NT2/D1 (cell line): ENCODE measurements at regions not wholly inside any gene's neighbourhood (a gene's known extent, or its start where the extent isn't known, plus 50 kb on each side); places are given as distances from the start of the nearest gene placed in this dataset.

Source experiments
- DNase-seq: peaks from one replicate; pipeline ENCODE4 v3.0.0-alpha.2; 2011; ENCODE audit warnings: low read depth, low spot score
- H3K27me3 ChIP-seq: 2 replicates; pipeline ENCODE4 v1.6.0; 2011; ENCODE audit warnings: mild to moderate bottlenecking; ENCODE audit not compliant: insufficient read length, insufficient read depth
- H3K36me3 ChIP-seq: 2 replicates; pipeline ENCODE4 v1.6.1; 2011; ENCODE audit warnings: mild to moderate bottlenecking, low read length, mixed read lengths; ENCODE audit not compliant: insufficient read depth, insufficient read length
- H3K4me1 ChIP-seq: 2 replicates; pipeline ENCODE4 v1.5.1; 2011; ENCODE audit not compliant: insufficient read depth, insufficient read length
- H3K4me3 ChIP-seq: 2 replicates; pipeline ENCODE4 v1.5.1; 2011; ENCODE audit warnings: low read depth; ENCODE audit not compliant: insufficient read length
- H3K9ac ChIP-seq: 2 replicates; pipeline ENCODE4 v1.6.0; 2011; ENCODE audit warnings: low read depth; ENCODE audit not compliant: insufficient read length
- H3K9me3 ChIP-seq: 2 replicates; pipeline ENCODE4 v1.5.1; 2011; ENCODE audit warnings: mild to moderate bottlenecking, low read length; ENCODE audit not compliant: insufficient read depth
- SUZ12 ChIP-seq: IDR thresholded peaks from 2 replicates; pipeline ENCODE4 v1.6.1; 2011; ENCODE audit not compliant: insufficient read length, insufficient read depth; ENCODE audit errors: extremely low read depth
- YY1 ChIP-seq: IDR thresholded peaks from 2 replicates; pipeline ENCODE4 v1.6.1; 2011; ENCODE audit not compliant: insufficient read length, insufficient read depth
- ZNF274 ChIP-seq: IDR thresholded peaks from 2 replicates; pipeline ENCODE4 v1.6.1; 2011; ENCODE audit warnings: mild to moderate bottlenecking, low read depth, low read length

- DNase-seq, result no peak
- no peaks in the 10 kb centered on the region for H3K36me3 ChIP-seq
- no peaks in the 10 kb centered on the region for H3K27me3 ChIP-seq
- H3K9ac ChIP-seq, result no peak overlapping the region
- TF ChIP-seq ZNF274 (no peak), YY1 (no peak), SUZ12 (no peak)
- H3K4me1 ChIP-seq, result no peaks in the 10 kb centered on the region
- H3K4me3 ChIP-seq, result no peak overlapping the region
- H3K9me3 ChIP-seq, result no peaks in the 10 kb centered on the region
Observed at GRCh38 chr1:194103516-194104246, 917.3 kb upstream of the B3GALT2 start.

DNA sequence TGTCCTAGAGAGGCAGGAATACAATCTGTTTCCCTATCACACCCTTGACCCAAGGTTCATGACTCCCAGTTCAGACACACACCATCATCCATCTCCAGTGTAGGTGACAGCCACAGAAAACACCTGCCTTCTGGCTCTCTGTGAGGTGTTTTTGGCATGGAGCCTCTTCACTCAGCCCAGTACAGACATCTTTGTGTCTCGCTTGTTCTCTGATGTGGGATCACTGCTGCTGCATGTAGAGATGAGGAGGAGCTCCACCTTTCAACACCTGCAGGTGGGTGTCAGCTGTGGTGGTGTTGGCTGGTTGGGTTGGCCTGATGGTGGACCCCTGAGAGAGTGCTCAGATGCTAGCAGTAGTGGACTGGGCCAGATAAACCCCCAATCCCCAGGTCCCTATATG lies 916.7 kb upstream of the B3GALT2 start:
- Histone ChIP-seq H3K4me1 (no peaks in the 10 kb centered on the region), H3K27me3 (no peaks in the 10 kb centered on the region), H3K4me3 (no peak overlapping the region), H3K9me3 (no peaks in the 10 kb centered on the region), H3K36me3 (no peaks in the 10 kb centered on the region), H3K9ac (no peak overlapping the region)
- TF ChIP-seq YY1 (no peak), ZNF274 (no peak), SUZ12 (no peak)
- no peak for DNase-seq

GRCh38 chr1:194102607-194103006 lies 916.2 kb upstream of the B3GALT2 start:
- H3K36me3 ChIP-seq, result no peaks in the 10 kb centered on the region
- TF ChIP-seq SUZ12 (no peak), YY1 (no peak), ZNF274 (no peak)
- no peak overlapping the region for H3K4me3 ChIP-seq
- DNase-seq, result no peak
- no peaks in the 10 kb centered on the region for H3K9me3 ChIP-seq
- H3K9ac ChIP-seq, result no peak overlapping the region
- no peaks in the 10 kb centered on the region for H3K4me1 ChIP-seq
- no peaks in the 10 kb centered on the region for H3K27me3 ChIP-seq

DNA sequence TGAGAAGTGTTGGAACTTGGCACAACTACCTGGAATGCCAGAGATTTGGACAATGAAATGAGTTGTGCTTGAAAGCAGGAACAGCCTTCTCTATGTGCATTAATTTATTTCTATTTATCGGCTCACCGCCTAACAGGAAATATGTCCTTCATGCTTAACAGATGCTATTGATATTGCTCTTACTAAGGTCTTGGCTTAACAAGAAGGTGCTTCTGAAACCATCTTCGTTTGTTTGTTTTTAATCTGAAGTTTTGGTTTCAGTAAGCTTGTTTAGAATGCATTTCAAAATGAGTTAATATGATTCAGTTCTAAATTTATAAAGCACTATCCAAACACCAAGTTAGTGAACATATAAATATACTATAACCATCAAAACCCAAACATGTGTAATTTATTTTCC lies 898.3 kb upstream of the B3GALT2 start:
- no peak for DNase-seq
- TF ChIP-seq ZNF274, result no peak
- TF ChIP-seq SUZ12, result no peak
- TF ChIP-seq YY1, result no peak
- H3K4me1 ChIP-seq, result no peaks in the 10 kb centered on the region
- H3K27me3 ChIP-seq, result no peaks in the 10 kb centered on the region
- no peak overlapping the region for H3K9ac ChIP-seq
- H3K36me3 ChIP-seq, result no peaks in the 10 kb centered on the region
- H3K4me3 ChIP-seq, result no peak overlapping the region
- no peaks in the 10 kb centered on the region for H3K9me3 ChIP-seq

- no peaks in the 10 kb centered on the region for H3K9me3 ChIP-seq
- H3K4me1 ChIP-seq, result no peaks in the 10 kb centered on the region
- TF ChIP-seq YY1 (no peak), ZNF274 (no peak), SUZ12 (no peak)
- no peaks in the 10 kb centered on the region for H3K27me3 ChIP-seq
- no peak for DNase-seq
- no peak overlapping the region for H3K4me3 ChIP-seq
- H3K9ac ChIP-seq, result no peak overlapping the region
- no peaks in the 10 kb centered on the region for H3K36me3 ChIP-seq
Observed at GRCh38 chr1:194081444-194081843, 895.0 kb upstream of the B3GALT2 start.

- Histone ChIP-seq H3K36me3 (no peaks in the 10 kb centered on the region), H3K27me3 (no peaks in the 10 kb centered on the region), H3K9me3 (no peaks in the 10 kb centered on the region), H3K4me1 (no peaks in the 10 kb centered on the region), H3K9ac (no peak overlapping the region), H3K4me3 (no peak overlapping the region)
- TF ChIP-seq SUZ12 (no peak), YY1 (no peak), ZNF274 (no peak)
- no peak for DNase-seq
Observed at GRCh38 chr1:194080826-194081225, 894.4 kb upstream of the B3GALT2 start.

- TF ChIP-seq YY1 (no peak), SUZ12 (no peak), ZNF274 (no peak)
- Histone ChIP-seq H3K9me3 (no peaks in the 10 kb centered on the region), H3K27me3 (no peaks in the 10 kb centered on the region), H3K4me1 (no peaks in the 10 kb centered on the region), H3K9ac (no peak overlapping the region), H3K4me3 (no peak overlapping the region), H3K36me3 (no peaks in the 10 kb centered on the region)
- no peak for DNase-seq
Observed at GRCh38 chr1:194078765-194079164, 892.4 kb upstream of the B3GALT2 start.
